ENCODE measurements at regions not wholly inside any gene's neighbourhood (a gene's known extent, or its start where the extent isn't known, plus 50 kb on each side); places are given as distances from the start of the nearest gene placed in this dataset.
"Not testable (repeated sequence)": the region's sequence is repeated elsewhere in the genome, so short reads cannot be mapped to it uniquely, and the experiment has no call there.

- TF ChIP-seq, protein P1, sequence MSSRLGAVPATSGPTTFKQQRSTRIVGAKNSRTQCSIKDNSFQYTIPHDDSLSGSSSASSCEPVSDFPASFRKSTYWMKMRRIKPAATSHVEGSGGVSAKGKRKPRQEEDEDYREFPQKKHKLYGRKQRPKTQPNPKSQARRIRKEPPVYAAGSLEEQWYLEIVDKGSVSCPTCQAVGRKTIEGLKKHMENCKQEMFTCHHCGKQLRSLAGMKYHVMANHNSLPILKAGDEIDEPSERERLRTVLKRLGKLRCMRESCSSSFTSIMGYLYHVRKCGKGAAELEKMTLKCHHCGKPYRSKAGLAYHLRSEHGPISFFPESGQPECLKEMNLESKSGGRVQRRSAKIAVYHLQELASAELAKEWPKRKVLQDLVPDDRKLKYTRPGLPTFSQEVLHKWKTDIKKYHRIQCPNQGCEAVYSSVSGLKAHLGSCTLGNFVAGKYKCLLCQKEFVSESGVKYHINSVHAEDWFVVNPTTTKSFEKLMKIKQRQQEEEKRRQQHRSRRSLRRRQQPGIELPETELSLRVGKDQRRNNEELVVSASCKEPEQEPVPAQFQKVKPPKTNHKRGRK (CRISPR knock-in tag; IDR thresholded peaks at IDR 0.05; ENCODE audit: borderline replicate concordance): no peak
- no peak for TF ChIP-seq ZNF263 (CRISPR knock-in tag; IDR thresholded peaks at IDR 0.05; ENCODE audit: low read depth)
- TF ChIP-seq, protein P2, sequence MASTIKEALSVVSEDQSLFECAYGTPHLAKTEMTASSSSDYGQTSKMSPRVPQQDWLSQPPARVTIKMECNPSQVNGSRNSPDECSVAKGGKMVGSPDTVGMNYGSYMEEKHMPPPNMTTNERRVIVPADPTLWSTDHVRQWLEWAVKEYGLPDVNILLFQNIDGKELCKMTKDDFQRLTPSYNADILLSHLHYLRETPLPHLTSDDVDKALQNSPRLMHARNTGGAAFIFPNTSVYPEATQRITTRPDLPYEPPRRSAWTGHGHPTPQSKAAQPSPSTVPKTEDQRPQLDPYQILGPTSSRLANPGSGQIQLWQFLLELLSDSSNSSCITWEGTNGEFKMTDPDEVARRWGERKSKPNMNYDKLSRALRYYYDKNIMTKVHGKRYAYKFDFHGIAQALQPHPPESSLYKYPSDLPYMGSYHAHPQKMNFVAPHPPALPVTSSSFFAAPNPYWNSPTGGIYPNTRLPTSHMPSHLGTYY (CRISPR knock-in tag; IDR thresholded peaks at IDR 0.05): no peak
- TF ChIP-seq, protein P3, sequence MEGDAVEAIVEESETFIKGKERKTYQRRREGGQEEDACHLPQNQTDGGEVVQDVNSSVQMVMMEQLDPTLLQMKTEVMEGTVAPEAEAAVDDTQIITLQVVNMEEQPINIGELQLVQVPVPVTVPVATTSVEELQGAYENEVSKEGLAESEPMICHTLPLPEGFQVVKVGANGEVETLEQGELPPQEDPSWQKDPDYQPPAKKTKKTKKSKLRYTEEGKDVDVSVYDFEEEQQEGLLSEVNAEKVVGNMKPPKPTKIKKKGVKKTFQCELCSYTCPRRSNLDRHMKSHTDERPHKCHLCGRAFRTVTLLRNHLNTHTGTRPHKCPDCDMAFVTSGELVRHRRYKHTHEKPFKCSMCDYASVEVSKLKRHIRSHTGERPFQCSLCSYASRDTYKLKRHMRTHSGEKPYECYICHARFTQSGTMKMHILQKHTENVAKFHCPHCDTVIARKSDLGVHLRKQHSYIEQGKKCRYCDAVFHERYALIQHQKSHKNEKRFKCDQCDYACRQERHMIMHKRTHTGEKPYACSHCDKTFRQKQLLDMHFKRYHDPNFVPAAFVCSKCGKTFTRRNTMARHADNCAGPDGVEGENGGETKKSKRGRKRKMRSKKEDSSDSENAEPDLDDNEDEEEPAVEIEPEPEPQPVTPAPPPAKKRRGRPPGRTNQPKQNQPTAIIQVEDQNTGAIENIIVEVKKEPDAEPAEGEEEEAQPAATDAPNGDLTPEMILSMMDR (IDR thresholded peaks at IDR 0.05): no peak
- no peak for TF ChIP-seq SOX15 (CRISPR knock-in tag; IDR thresholded peaks at IDR 0.05)
- no peak for TF ChIP-seq ZNF396 (CRISPR knock-in tag; IDR thresholded peaks at IDR 0.05; ENCODE audit: borderline replicate concordance)
- TF ChIP-seq SMAD4 (CRISPR knock-in tag; IDR thresholded peaks at IDR 0.05): no peak
- no peak for TF ChIP-seq NR2C2 (CRISPR knock-in tag; IDR thresholded peaks at IDR 0.05)
- TF ChIP-seq TP53 (CRISPR knock-in tag; IDR thresholded peaks at IDR 0.05): no peak
- TF ChIP-seq USF1 (CRISPR knock-in tag; IDR thresholded peaks at IDR 0.05): no peak
Measured at GRCh38 chr1:191065771-191066170, 588.1 kb upstream of the BRINP3 start (continued).

- peaks cover 2% of the 10 kb centered on the region; the same call in 1 of the 2 replicates for H3K36me3 Mint-ChIP-seq
- no peak overlapping the region for H3K4me3 Mint-ChIP-seq
- no peaks in the 10 kb centered on the region for H3K27me3 Mint-ChIP-seq (ENCODE audit: low read depth)
- no peaks in the 10 kb centered on the region for H3K4me1 Mint-ChIP-seq
- no peak for DNase-seq (ENCODE audit: low spot score)
- ChIA-PET CTCF (no interaction called here), POLR2A (no interaction called here)
- TF ChIP-seq, protein P4, sequence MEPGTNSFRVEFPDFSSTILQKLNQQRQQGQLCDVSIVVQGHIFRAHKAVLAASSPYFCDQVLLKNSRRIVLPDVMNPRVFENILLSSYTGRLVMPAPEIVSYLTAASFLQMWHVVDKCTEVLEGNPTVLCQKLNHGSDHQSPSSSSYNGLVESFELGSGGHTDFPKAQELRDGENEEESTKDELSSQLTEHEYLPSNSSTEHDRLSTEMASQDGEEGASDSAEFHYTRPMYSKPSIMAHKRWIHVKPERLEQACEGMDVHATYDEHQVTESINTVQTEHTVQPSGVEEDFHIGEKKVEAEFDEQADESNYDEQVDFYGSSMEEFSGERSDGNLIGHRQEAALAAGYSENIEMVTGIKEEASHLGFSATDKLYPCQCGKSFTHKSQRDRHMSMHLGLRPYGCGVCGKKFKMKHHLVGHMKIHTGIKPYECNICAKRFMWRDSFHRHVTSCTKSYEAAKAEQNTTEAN (CRISPR knock-in tag; IDR thresholded peaks at IDR 0.05): no peak
- TF ChIP-seq TEAD4 (CRISPR knock-in tag; IDR thresholded peaks at IDR 0.05): no peak
- no peak for TF ChIP-seq ZNF671 (CRISPR knock-in tag; IDR thresholded peaks at IDR 0.05)
- TF ChIP-seq RELA (CRISPR knock-in tag; IDR thresholded peaks at IDR 0.05; ENCODE audit: borderline replicate concordance): no peak
- TF ChIP-seq, protein P5, sequence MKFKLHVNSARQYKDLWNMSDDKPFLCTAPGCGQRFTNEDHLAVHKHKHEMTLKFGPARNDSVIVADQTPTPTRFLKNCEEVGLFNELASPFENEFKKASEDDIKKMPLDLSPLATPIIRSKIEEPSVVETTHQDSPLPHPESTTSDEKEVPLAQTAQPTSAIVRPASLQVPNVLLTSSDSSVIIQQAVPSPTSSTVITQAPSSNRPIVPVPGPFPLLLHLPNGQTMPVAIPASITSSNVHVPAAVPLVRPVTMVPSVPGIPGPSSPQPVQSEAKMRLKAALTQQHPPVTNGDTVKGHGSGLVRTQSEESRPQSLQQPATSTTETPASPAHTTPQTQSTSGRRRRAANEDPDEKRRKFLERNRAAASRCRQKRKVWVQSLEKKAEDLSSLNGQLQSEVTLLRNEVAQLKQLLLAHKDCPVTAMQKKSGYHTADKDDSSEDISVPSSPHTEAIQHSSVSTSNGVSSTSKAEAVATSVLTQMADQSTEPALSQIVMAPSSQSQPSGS (CRISPR knock-in tag; IDR thresholded peaks at IDR 0.05; ENCODE audit: borderline replicate concordance, low read depth): no peak
- TF ChIP-seq FOXP1 (CRISPR knock-in tag; IDR thresholded peaks at IDR 0.05; ENCODE audit: borderline replicate concordance): no peak
- TF ChIP-seq TCF7 (CRISPR knock-in tag; IDR thresholded peaks at IDR 0.05; ENCODE audit: low read depth): no peak
- TF ChIP-seq GRHL2 (CRISPR knock-in tag; IDR thresholded peaks at IDR 0.05; ENCODE audit: insufficient replicate concordance, severe bottlenecking): no peak
- TF ChIP-seq, protein P6, sequence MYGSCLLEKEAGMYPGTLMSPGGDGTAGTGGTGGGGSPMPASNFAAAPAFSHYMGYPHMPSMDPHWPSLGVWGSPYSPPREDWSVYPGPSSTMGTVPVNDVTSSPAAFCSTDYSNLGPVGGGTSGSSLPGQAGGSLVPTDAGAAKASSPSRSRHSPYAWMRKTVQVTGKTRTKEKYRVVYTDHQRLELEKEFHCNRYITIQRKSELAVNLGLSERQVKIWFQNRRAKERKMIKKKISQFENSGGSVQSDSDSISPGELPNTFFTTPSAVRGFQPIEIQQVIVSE (CRISPR knock-in tag; IDR thresholded peaks at IDR 0.05; ENCODE audit: borderline replicate concordance): no peak
- TF ChIP-seq, protein P7, sequence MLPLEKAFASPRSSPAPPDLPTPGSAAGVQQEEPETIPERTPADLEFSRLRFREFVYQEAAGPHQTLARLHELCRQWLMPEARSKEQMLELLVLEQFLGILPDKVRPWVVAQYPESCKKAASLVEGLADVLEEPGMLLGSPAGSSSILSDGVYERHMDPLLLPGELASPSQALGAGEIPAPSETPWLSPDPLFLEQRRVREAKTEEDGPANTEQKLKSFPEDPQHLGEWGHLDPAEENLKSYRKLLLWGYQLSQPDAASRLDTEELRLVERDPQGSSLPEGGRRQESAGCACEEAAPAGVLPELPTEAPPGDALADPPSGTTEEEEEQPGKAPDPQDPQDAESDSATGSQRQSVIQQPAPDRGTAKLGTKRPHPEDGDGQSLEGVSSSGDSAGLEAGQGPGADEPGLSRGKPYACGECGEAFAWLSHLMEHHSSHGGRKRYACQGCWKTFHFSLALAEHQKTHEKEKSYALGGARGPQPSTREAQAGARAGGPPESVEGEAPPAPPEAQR (CRISPR knock-in tag; IDR thresholded peaks at IDR 0.05): no peak
- H3K27ac Mint-ChIP-seq: no peak overlapping the region
- no peak for ATAC-seq
- H3K9me3 Mint-ChIP-seq: peaks cover 22% of the 10 kb centered on the region
Measured at GRCh38 chr1:191074881-191075280, 597.2 kb upstream of the BRINP3 start.

- CTCF ChIA-PET; H3K36me3 Mint-ChIP-seq; H3K4me1 Mint-ChIP-seq; POLR2A ChIA-PET; H3K4me3 Mint-ChIP-seq; H3K27me3 Mint-ChIP-seq (ENCODE audit: low read depth); H3K9me3 Mint-ChIP-seq; ATAC-seq; H3K27ac Mint-ChIP-seq; DNase-seq (ENCODE audit: low spot score): not testable (repeated sequence)
Measured at GRCh38 chr1:191083090-191083489, 605.4 kb upstream of the BRINP3 start.
